ENCODE measurements at regions not wholly inside any gene's neighbourhood (a gene's known extent, or its start where the extent isn't known, plus 50 kb on each side); places are given as distances from the start of the nearest gene placed in this dataset.

- no peak for DNase-seq
Observed at GRCh38 chr20:20875716-20876115, 163.3 kb upstream of the RALGAPA2 start.

DNA sequence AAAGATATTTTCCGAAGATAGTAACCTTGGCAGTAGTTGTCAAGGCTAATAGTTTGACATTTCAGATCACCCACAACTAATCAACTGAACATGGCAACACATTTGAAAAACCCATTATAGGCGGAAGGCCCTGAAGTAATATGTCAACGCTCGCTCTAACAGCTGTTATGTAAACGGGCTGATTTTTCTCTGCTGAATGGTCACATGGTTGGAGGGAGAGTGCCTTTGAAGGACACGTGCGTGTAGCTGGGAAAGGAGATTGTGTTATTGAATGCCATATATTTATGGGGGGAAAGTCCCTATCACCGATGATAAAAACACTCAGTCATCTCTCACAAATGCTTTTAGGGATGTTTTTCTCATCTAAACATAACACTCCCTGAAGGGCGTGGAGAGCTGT lies 160.0 kb upstream of the RALGAPA2 start:
- DNase-seq, result no peak

GRCh38 chr20:20869161-20869775 lies 156.8 kb upstream of the RALGAPA2 start:
- no peak for DNase-seq

DNA sequence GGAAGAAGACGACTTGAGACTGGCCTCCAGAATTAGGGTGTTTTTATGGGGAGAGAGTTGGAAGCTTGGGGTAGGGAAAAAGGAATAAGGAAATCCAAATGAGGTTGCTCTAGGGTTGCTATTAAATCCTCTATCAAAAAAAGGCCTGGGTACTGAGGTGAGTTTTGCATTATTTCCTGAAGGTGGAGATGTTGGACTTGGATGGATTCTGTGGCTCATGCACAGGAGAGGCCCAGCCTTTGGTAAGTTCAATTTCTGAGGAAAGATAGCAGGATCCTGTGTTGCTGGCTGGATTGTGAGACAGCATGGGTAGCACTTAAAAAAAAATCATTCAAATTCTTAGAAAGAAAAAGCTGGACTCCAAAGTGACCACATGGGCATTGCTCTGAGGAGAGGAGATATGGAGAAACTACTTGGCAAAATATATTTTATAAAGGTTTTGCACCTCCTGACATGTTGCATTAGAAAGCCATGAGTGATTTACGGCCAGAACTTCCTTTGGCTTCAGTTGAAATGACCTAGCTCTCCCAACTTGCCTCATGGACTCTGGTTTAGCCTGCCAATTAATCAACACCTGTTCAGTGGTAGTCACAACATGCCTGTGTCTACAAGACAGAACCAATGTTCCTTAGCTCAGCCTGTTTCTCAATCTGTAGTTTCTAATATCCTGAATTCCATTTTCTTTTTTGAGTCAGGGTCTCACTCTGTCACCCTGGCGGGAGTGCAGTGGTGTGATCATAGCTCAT lies 152.1 kb upstream of the RALGAPA2 start:
- DNase-seq, result peak; percentile 23

GRCh38 chr20:20860078-20860806 lies 147.8 kb upstream of the RALGAPA2 start:
- DNase-seq, result peak; percentile 69

DNA sequence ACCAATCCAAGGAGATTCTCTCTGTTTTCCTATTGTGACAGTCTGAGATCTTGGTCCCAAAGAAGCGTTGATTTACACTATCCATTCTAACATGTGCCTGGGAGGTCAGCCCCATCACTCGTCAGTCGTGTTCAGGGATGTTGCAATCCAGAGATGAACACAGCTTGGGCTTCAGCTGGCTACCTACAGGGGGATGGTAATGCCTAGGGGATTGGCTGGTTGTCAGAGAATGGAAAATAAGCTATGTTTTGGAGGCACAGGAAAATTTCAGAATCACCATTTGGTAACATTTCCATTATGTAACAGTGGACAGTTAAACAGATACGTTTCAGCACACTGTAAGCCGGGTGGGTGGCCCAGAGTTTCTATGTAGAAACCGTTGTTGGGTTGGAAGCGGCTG lies 147.1 kb upstream of the RALGAPA2 start:
- DNase-seq, result no peak

DNA sequence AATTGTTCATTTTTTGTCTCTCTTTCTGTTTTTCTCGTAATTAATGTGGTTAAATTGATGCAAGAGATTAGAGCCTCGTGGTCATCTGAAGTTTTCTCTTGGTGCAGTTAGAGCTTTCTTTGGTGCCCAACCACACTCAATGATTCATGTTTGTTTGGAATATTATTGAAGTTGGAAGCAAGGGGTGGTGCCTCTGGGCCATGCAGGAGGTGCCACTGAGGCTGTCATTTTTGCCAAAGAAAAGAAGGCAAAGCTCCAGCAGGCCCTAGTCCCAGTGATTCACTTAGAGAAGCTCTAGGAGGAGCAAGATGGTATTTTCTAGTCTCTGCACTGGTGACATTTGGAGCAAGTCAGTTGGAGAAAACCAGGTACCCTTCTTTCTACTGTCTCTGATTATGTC lies 144.5 kb upstream of the RALGAPA2 start:
- no peak for DNase-seq

- DNase-seq, result no peak
Observed at GRCh38 chr20:20856306-20856705, 143.9 kb upstream of the RALGAPA2 start.

DNA sequence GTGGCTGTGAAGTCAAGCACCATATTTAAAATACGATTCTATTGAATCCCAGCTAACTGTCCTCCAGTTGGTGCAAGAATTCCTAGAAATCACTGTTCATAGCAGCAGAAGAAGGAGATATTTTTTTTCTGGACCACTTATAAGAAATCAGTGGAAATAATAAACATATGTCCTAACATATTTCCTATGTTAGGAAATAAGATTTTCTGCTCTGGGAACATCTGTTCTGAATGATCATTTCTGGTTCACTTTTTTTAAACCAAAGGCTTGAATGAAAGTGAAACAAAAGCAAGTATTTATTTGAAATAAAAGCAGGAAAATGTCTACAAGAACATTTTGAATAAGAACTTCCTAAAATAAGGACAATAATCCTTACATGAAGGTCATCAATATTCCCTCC lies 138.9 kb upstream of the RALGAPA2 start:
- no peak for DNase-seq

DNA sequence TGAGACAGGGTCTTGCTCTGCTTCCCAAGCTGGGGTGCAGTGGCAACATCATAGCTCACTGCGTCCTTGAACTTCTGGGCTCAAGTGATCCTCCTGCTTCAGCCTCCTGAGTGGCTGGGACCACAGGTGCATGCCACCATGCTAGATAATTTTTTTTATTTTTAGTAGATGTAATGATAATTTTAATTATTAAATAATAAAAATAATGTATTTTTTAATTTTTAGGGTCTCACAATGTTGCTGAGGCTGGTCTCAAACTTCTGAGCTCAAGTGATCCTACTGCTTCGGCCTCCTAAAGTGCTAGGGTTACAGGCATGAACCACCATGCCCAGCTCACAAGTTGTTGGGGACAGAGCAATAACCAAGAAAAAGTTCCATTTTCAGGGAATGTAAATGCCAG lies 138.0 kb upstream of the RALGAPA2 start:
- no peak for DNase-seq

DNA sequence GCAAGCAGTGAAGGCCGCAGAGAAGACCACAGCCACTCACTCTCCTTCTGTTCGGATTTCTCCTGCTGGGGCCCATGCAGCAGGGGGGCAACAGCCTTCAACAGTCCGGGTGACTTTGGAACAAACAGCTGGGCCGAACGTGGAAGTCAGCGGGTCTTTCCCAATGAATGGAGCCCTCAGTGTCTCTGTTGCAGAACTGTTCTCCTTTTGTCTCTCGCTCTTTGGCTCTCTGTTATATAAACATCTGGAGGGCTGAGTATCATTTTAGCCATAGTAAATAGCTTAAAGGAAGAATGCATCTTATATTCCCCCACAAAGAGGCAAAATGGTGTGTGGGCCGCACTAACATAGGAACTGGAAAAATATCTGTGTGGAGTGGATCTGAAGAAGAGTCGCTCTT lies 136.7 kb upstream of the RALGAPA2 start:
- no peak for DNase-seq

DNA sequence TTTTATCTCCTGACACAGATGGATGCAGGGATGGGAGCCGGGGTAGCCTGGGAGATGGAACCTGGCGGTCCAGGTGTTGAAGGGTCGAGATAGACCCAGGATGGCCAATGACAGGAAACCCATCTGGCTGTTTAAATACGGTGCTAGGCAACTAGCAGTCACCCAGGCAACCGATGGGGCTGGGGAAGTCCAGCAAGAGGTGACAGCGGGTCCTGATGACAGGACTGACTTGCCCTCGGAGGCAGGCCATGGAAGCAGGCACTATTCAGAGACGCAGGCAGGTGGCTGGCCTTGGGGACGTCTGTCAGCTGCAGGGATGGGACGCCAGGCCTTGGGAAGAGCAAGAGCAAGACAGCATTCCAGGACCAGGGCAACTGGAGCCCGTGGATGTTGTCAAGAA lies 135.4 kb upstream of the RALGAPA2 start:
- DNase-seq, result no peak

DNA sequence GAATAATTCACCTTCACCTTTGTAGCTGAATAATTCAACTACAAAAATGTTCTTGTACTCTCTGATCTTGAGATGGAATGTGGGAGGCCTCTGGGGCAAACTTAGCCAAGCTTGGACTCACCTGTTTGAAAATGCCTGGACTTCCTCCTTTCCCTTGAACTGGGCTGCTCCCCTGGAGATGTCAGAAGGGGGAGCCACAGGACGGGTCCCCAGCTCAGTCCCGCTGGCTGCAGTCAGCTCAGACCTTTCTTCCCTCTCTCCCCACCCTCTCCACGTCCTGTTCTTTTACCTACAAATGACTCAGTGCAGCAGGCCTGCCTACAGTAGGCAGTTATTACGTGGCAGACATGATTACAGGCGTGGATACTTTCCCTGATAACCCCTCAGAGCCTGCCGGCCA lies 131.5 kb upstream of the RALGAPA2 start:
- DNase-seq, result no peak

GRCh38 chr20:20839771-20840170 lies 127.3 kb upstream of the RALGAPA2 start:
- DNase-seq, result no peak

DNA sequence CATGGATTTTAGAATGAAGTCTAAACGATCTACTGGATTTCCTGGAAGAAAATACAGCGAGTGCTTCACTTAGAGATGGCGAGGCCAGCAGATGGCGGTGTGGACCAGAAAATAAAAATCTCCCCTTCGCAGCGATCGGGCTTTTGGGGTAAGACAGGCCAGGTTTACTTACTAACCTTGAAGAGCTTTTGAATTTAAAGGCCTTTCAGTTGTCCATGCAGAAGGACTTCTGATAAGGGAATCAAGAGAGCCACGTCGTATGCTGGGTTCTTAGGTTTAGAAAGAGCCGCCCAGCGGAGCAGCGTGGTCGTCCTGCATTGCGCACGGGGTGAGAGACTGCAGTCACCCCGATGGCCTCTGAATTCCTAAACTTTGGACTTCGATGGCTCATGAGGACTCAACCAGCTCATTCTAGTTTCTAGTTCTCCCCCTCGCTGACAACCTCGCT lies 125.2 kb upstream of the RALGAPA2 start:
- DNase-seq, result peak; percentile 65

DNA sequence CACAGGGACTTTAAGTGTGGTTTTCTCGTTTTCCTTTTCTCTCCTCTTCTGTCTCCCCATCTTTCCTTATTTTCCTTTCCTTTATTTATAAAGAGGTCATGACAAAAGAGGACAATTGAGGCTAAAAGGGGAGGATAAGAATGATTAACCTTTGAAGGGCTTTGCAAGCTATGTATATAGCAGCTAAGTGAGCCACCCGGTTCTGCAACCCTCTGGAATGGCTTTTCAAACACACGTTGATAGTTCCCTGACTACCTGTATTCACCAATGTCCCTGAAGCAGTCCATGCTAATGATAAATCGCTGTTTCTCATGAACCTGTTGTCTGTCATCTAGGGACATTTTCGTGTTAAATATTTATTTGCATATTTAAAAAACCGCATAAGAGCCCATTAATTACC lies 124.4 kb upstream of the RALGAPA2 start:
- peak; percentile 59 for DNase-seq

DNA sequence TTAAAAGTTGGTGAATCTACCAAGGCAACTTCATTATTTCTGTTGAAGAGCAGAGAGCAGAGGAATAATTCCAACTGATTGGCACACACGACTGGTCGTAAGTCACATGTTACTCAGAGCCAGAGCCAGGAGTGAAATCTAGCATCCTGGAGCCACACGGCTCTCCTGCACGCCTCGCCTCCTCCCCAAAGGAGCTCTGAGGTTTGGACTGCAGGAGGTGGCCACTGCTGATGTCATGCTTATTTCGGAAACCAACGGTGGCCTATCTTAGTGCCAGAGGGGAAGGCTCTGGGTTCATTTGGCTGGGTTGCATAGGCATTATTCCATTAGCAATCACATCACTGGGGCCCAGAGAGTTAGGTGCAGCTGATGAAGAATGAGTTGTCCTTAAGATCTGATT lies 123.5 kb upstream of the RALGAPA2 start:
- DNase-seq, result no peak

DNA sequence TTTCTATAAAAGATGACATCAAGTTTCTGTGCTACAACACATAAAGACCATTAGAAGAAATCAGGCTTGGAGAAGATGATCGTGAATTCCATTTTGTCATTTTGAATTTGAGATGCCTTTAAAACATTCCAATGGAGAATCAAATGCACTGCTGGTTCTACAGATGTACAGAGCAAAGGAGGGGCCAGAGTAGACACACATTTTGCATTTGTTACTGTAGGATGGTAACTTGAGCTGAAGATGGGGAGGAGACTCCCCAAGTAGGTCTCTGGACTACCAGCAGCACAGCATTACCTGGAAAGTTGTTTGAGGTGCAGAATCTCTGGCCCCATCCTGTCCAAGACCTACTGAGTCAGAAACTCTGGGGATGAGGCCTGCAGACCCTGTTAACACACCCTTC lies 121.6 kb upstream of the RALGAPA2 start:
- no peak for DNase-seq

- DNase-seq, result no peak
Observed at GRCh38 chr20:20832715-20833114, 120.3 kb upstream of the RALGAPA2 start.

DNA sequence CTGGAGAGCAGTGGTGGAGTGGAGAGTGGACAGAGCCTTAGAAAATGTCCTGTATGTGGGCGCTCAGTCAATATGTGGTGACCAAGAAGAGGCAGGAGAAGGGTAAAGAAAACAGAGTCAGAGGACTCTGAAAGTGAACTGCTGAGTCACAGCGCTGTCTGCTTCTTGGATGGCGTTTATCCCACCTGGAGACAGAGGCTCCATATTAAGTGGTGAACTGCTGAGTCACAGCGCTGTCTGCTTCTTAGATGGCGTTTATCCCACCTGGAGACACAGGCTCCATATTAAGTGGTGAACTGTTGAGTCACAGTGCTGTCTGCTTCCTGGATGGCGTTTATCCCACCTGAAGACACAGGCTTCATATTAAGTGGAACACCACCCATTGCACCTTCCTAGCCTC lies 119.3 kb upstream of the RALGAPA2 start:
- no peak for DNase-seq

- DNase-seq, result peak; percentile 14
Observed at GRCh38 chr20:20829681-20830080, 117.2 kb upstream of the RALGAPA2 start.

GRCh38 chr20:20827992-20828597 lies 115.7 kb upstream of the RALGAPA2 start:
- DNase-seq, result no peak

GRCh38 chr20:20824924-20825584 lies 112.6 kb upstream of the RALGAPA2 start:
- peak; percentile 45 for DNase-seq

All from NCI-H526 treated with DMSO at 0.1 percent for 48 hours (cell line).